Prostate gland (tissue), 2 donors: ENCODE measurements at regions not wholly inside any gene's neighbourhood (a gene's known extent, or its start where the extent isn't known, plus 50 kb on each side); places are given as distances from the start of the nearest gene placed in this dataset.

Source experiments
- DNase-seq: peaks from one replicate; pipeline ENCODE4 v3.0.0-alpha.2; 2019; ENCODE audit warnings: low spot score
- H3K27ac ChIP-seq, 2 donors: fragments of 200-600 bp; sonication (generic); 2 replicates each; pipeline ENCODE4 v1.5.1; 2017 to 2019
- H3K27me3 ChIP-seq: fragments of 200-600 bp; sonication (generic); replicated peaks from 2 replicates; pipeline ENCODE4 v1.5.1; 2019; ENCODE audit not compliant: insufficient read depth
- H3K36me3 ChIP-seq, 2 donors: fragments of 200-600 bp; sonication (generic); 1 replicate in 1 of 2; 2 replicates in 1 of 2; pipeline versions ENCODE4 v1.5.1 to v1.8.1; 2017 to 2019
- H3K4me1 ChIP-seq: fragments of 200-600 bp; sonication (generic); replicated peaks from 2 replicates; pipeline ENCODE4 v1.5.1; 2019
- H3K4me3 ChIP-seq, 2 donors: fragments of 200-600 bp; sonication (generic); 2 replicates each; pipeline ENCODE4 v1.5.1; 2017 to 2019
- H3K9me3 ChIP-seq: fragments of 200-600 bp; sonication (generic); 2 replicates; pipeline ENCODE4 v1.5.1; 2017
- POLR2A ChIP-seq: fragments of 450-650 bp; IDR thresholded peaks from one replicate; pipeline ENCODE4 v1.6.1; 2016; ENCODE audit warnings: antibody characterized with exemption, mild to moderate bottlenecking
- POLR2AphosphoS5 ChIP-seq: sonication (generic); formaldehyde crosslinking; IDR thresholded peaks from one replicate; pipeline ENCODE4 v1.6.1; 2017; ENCODE audit warnings: antibody characterized with exemption
- WGBS: methylation state at CpG from one replicate; pipeline ENCODE4 v1.1.5; 2018; 5-methylcytosine and 5-hydroxymethylcytosine counted together
- intact Hi-C: fragments of 100-400 bp; cut with DNase I; formaldehyde crosslinking; loops from one replicate; pipeline ENCODE4 v1.14.2; 2022
- TF ChIP-seq, protein P1 (sequence below), 4 experiments: fragments of 200-600 bp in 2 of 4; fragments of 450-650 bp in 2 of 4; sonication (generic) in 2 of 4; IDR thresholded peaks; 1 replicate in 3 of 4; 2 replicates in 1 of 4; pipeline ENCODE4 v1.5.1; 2016 to 2019; ENCODE audit warnings: antibody characterized with exemption in 4 of 4, mild to moderate bottlenecking in 2 of 4, moderate library complexity in 2 of 4

- intact Hi-C loops = no loop called here
Observed at GRCh38 chr15:39431376-39431775, 149.5 kb upstream of the THBS1 start.

GRCh38 chr15:39432026-39432425, 148.9 kb upstream of the THBS1 start:
- H3K9me3 ChIP-seq = no peaks in the 10 kb centered on the region
- intact Hi-C loops = no loop called here
- no peak for DNase-seq
- H3K4me1 ChIP-seq = no peaks in the 10 kb centered on the region
- H3K27me3 ChIP-seq = no peaks in the 10 kb centered on the region
- no peak for TF ChIP-seq POLR2A
- no peak for TF ChIP-seq POLR2AphosphoS5
- TF ChIP-seq, protein P1, sequence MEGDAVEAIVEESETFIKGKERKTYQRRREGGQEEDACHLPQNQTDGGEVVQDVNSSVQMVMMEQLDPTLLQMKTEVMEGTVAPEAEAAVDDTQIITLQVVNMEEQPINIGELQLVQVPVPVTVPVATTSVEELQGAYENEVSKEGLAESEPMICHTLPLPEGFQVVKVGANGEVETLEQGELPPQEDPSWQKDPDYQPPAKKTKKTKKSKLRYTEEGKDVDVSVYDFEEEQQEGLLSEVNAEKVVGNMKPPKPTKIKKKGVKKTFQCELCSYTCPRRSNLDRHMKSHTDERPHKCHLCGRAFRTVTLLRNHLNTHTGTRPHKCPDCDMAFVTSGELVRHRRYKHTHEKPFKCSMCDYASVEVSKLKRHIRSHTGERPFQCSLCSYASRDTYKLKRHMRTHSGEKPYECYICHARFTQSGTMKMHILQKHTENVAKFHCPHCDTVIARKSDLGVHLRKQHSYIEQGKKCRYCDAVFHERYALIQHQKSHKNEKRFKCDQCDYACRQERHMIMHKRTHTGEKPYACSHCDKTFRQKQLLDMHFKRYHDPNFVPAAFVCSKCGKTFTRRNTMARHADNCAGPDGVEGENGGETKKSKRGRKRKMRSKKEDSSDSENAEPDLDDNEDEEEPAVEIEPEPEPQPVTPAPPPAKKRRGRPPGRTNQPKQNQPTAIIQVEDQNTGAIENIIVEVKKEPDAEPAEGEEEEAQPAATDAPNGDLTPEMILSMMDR (IDR thresholded peaks at IDR 0.05) = no peak
- H3K27ac ChIP-seq = no peak overlapping the region
- WGBS = 18% methylated on average over 1 of the region's 1 CpG
- no peaks in the 10 kb centered on the region for H3K36me3 ChIP-seq
- H3K4me3 ChIP-seq = no peak overlapping the region

More at GRCh38 chr15:39431376-39431775, 149.5 kb upstream of the THBS1 start:
- H3K27me3 ChIP-seq = no peaks in the 10 kb centered on the region
- no peak for DNase-seq
- no peak for TF ChIP-seq POLR2AphosphoS5
- TF ChIP-seq, protein P1 (IDR thresholded peaks at IDR 0.05) = no peak
- no peak for TF ChIP-seq POLR2A
- 90% methylated on average over 1 of the region's 1 CpG for WGBS
- no peak overlapping the region for H3K27ac ChIP-seq
- H3K36me3 ChIP-seq = no peaks in the 10 kb centered on the region
- H3K9me3 ChIP-seq = no peaks in the 10 kb centered on the region
- no peaks in the 10 kb centered on the region for H3K4me1 ChIP-seq
- H3K4me3 ChIP-seq = no peak overlapping the region

- Histone ChIP-seq H3K9me3 (no peaks in the 10 kb centered on the region), H3K27ac (no peak overlapping the region), H3K4me3 (no peak overlapping the region), H3K36me3 (no peaks in the 10 kb centered on the region), H3K27me3 (no peaks in the 10 kb centered on the region), H3K4me1 (no peaks in the 10 kb centered on the region)
- WGBS = 29% methylated on average over 3 of the region's 3 CpGs
- intact Hi-C loops = no loop called here
- TF ChIP-seq POLR2A (no peak), POLR2AphosphoS5 (no peak)
- TF ChIP-seq, protein P1 (IDR thresholded peaks at IDR 0.05) = no peak
- no peak for DNase-seq
Observed at GRCh38 chr15:39432912-39433348, 147.9 kb upstream of the THBS1 start.

GRCh38 chr15:39433376-39433775, 147.5 kb upstream of the THBS1 start:
- Histone ChIP-seq H3K36me3 (no peaks in the 10 kb centered on the region), H3K4me3 (no peak overlapping the region), H3K27me3 (no peaks in the 10 kb centered on the region), H3K27ac (no peak overlapping the region), H3K9me3 (no peaks in the 10 kb centered on the region), H3K4me1 (no peaks in the 10 kb centered on the region)
- DNase-seq = no peak
- intact Hi-C loops = no loop called here
- no peak for TF ChIP-seq POLR2AphosphoS5
- TF ChIP-seq, protein P1 (IDR thresholded peaks at IDR 0.05) = no peak
- WGBS = 84% methylated on average over 2 of the region's 2 CpGs

DNA sequence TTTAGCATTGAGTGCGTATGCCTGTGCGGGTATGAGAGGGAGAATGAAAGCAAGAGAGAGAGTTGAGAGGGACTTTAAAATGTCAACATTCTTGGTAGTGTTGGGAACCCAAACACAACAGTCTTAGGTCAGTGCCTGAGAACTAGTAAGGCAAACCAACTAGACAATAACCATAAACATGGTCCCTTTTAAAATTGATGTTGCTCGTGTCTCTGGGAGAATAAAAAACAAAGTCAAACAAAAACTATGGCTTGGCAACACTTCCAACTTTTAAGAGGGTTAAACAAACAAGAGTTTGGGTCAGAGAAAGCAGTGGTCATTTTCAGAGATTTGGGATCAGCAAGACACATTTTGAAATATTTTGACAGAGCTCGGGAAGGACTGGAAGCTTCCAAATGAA, 146.7 kb upstream of the THBS1 start:
- intact Hi-C loops = no loop called here
- 76% methylated on average over 4 of the region's 4 CpGs for WGBS
- no peaks in the 10 kb centered on the region for H3K4me1 ChIP-seq
- no peak overlapping the region for H3K27ac ChIP-seq
- no peak for DNase-seq
- H3K4me3 ChIP-seq = no peak overlapping the region
- H3K36me3 ChIP-seq = no peaks in the 10 kb centered on the region
- H3K27me3 ChIP-seq = no peaks in the 10 kb centered on the region
- no peaks in the 10 kb centered on the region for H3K9me3 ChIP-seq
- TF ChIP-seq, protein P1 (IDR thresholded peaks at IDR 0.05) = no peak
- no peak for TF ChIP-seq POLR2A
- no peak for TF ChIP-seq POLR2AphosphoS5
